NCI-H510A (cell line): ENCODE measurements at regions not wholly inside any gene's neighbourhood (a gene's known extent, or its start where the extent isn't known, plus 50 kb on each side); places are given as distances from the start of the nearest gene placed in this dataset.

Experiments
- DNase-seq: peaks from one replicate; lab custom pipeline; 2025; lab: John Stamatoyannopoulos, UW

- DNase-seq: no peak
Measured at GRCh38 chr6:91130126-91130525, 543.3 kb upstream of the MAP3K7 start.

DNA sequence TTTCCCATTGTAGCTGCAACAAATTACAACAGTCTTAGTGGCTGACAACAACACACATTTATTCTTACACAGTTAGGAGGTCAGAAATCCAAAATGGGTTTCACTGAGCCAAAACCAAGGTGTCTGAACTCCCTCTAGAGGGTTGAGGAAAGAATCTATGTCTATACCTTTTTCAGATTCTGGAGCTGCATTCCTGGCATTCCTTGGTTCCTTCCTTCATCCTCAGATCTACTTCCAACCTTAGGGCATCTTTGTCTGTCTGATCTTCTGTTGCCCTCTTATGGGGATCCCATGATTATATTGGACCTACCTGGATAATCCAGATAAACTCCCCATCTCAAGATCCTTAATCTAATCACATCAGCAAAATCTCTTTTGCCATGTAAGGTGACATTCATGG lies 540.9 kb upstream of the MAP3K7 start:
- no peak for DNase-seq

DNA sequence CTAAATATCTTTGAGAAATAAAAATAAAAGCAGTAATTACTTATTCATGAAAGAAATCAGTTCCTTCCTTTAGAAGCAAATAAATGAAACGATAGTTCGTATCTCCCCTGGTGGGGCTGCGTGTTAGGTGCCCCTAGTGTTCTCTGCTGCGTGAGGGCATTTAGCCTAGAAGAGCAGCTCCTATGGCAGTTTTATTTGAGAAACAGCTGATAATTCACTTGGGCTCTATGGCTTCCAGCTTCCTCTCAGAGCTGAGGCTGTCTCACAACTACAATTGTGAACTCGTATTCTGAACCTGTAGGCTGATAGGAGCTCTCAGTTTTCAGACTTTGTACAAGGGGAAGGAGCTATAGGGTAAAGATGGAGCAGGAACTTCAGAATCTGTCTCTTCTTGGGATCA lies 540.0 kb upstream of the MAP3K7 start:
- no peak for DNase-seq

GRCh38 chr6:91117550-91117949 lies 530.7 kb upstream of the MAP3K7 start:
- DNase-seq: no peak

- DNase-seq: no peak
Measured at GRCh38 chr6:91114123-91114708, 527.3 kb upstream of the MAP3K7 start.

GRCh38 chr6:91106083-91106482 lies 519.2 kb upstream of the MAP3K7 start:
- no peak for DNase-seq

GRCh38 chr6:91105532-91105931 lies 518.7 kb upstream of the MAP3K7 start:
- DNase-seq: no peak

- no peak for DNase-seq
Measured at GRCh38 chr6:91099479-91099878, 512.6 kb upstream of the MAP3K7 start.

DNA sequence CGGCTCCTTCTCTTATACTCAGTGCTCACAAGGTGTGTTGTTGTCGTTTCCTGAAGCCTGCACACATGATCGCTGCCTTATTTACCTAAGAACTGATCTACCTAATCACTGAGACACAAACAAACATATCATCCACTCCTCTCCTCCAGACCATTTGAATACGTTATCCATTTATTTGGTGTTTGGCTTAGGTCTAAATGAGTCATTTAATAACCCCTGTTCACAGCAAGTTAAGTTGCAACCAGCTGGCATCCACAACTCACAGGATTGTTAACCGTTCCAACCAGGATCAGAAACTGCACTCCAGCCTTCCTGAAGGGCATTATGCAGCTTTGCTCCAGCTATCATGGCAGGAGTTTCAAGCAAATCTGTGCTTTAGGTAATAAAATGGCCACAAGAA lies 511.1 kb upstream of the MAP3K7 start:
- DNase-seq: peak; percentile 16

- DNase-seq: no peak
Measured at GRCh38 chr6:91097364-91097763, 510.5 kb upstream of the MAP3K7 start.

GRCh38 chr6:91094806-91095475 lies 508.1 kb upstream of the MAP3K7 start:
- DNase-seq: no peak

- no peak for DNase-seq
Measured at GRCh38 chr6:91094341-91094740, 507.5 kb upstream of the MAP3K7 start.

DNA sequence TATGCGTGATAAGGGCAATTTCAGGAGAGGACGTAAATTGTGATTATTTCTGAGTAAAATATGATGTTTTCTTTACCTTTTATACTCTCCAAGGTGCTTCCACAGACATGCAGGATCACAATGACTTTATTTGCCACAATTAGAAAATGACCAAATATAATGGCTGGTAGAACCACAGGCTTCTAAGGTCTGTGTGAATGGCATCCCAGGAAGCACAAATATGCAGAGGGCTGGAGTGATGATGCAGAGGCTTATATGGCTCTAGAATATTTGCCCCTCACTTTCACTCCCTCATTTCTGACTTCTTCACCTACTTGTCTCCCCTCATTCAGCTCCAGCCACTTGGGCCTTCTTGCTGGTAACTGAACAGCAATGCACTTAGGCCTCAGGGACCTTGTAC lies 502.1 kb upstream of the MAP3K7 start:
- DNase-seq: no peak

DNA sequence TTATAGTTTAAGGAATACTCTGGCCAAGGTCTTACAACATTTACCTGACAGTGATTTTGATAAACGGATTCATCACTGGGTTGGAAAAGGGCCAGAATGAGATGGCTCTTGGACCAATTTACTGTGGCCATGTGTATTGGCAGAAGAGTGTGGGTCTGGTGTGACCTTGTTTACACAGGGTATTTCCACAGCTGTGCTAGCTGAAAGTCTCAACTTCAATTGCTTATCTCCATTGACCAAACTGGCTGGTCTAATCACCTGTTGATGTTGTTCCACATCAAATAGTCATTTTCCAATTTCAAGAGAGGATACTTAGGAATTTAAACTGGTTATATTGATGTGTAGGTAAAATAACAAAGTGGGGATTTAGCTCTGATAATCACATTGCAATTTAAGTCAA lies 501.6 kb upstream of the MAP3K7 start:
- no peak for DNase-seq

- DNase-seq: no peak
Measured at GRCh38 chr6:91087908-91088307, 501.0 kb upstream of the MAP3K7 start.

- no peak for DNase-seq
Measured at GRCh38 chr6:91083211-91083610, 496.3 kb upstream of the MAP3K7 start.

GRCh38 chr6:91082311-91082832 lies 495.5 kb upstream of the MAP3K7 start:
- no peak for DNase-seq

DNA sequence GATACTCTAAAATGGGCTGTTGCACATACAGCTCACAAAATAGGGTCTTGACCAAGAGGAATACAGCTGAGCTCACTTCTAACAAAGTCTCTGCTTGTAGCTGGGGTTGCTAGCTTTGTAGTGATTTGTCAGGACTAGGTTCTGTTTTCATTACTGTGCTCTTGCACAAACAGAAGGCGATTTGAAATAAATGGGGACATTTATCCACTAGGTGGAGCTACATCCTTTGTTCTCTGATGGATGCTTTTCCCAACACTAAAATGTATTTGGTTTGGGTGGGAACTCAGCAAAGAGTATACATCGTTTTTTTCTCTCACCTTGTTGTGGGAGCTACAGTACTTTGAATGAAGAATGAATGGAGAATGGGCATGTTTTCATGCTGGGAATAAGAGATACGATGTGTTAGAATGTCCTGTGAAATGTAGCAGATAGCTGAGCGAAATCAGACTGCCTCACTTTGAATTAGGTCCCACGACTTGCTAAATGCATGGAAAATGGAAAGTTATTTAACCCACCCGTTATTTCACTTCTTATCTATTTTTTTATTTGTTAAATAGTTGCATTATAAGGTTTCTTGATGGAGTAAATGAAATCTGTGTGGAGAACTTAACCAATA lies 494.7 kb upstream of the MAP3K7 start:
- DNase-seq: no peak

- DNase-seq: no peak
Measured at GRCh38 chr6:91080871-91081270, 494.0 kb upstream of the MAP3K7 start.

- no peak for DNase-seq
Measured at GRCh38 chr6:91079969-91080368, 493.1 kb upstream of the MAP3K7 start.

DNA sequence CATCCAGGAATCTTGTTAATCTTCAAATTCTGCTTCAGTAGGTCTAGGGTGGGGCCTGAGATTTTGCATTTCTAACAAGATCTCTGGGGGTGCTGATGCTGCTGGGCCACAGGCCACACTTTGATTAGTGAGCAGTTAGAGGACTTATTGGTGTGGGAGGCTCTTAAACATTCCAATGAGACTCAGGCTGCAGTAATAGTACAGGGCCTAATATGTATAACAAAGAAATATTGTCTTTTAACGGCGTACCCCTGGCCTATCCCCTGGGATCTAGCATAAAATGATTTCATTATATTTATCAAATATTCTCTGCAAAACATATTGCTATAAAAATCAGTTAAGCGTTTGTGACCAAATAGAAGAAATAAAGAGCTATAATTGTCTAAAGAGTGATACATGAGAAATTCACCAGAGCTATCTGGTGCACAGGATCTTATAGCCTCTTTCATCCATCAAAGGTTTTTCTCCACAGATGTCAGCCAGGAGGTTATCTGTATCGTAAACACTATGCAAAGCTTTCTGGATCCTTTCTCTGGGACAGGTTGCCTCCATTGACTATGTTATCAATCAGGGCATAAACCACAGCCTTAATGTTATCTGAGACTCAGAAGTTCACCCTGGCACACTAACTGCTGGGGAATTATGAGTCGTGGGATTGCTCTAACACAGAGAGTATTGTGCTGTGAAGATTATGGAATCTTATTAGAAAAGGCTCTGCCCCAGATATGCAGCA lies 488.5 kb upstream of the MAP3K7 start:
- DNase-seq: no peak

DNA sequence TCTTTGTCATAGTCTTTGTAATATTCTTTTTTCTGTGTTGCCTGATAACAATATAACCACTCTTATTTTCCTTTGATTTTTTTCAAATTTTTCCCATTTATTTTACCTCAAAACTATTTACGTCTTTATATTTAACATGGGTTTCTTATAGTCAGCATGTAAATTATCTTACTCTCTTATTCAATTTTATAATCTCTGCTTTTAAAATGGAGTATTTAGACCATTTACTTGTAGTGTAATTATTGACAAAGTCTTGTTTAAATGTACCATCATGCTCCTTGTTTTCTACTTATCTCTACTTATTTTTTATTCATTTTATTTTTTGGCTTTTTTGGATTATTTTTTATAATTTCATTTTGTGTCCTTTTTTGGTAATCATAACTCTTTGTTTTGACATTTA lies 476.5 kb upstream of the MAP3K7 start:
- DNase-seq: no peak

DNA sequence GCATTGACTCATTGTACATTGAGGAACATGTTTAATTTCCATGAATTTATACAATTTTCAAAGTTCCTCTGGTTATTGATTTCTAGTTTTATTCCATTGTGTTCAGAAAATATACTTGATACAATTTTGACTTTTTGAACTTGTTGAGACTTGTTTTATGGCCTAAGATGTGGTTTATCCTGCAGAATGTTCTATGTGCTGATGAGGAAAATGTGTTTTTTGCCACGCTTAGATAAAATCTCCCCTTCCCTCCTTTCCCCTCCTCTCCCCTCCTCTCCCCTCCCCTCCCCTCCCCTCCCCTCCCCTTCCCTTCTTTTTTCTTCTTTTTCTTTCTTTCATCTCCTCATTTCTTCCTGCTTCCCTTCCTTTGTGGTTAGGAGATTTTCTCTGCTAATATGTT lies 470.8 kb upstream of the MAP3K7 start:
- DNase-seq: no peak
